Gastroesophageal sphincter (tissue), 3 donors: ENCODE measurements at regions not wholly inside any gene's neighbourhood (a gene's known extent, or its start where the extent isn't known, plus 50 kb on each side); places are given as distances from the start of the nearest gene placed in this dataset.

Experiments
- CTCF ChIP-seq, 4 experiments: fragments of 200-600 bp in 2 of 4; fragments of 450-650 bp in 2 of 4; sonication (generic) in 1 of 4; IDR thresholded peaks; one replicate each; pipeline ENCODE4 v1.5.1; 2017 to 2019; ENCODE audit warnings: antibody characterized with exemption in 4 of 4, mild to moderate bottlenecking in 2 of 4, moderate library complexity in 2 of 4
- POLR2A ChIP-seq, 2 donors: fragments of 450-650 bp; IDR thresholded peaks; one replicate each; pipeline ENCODE4 v1.6.1; 2017; ENCODE audit warnings: antibody characterized with exemption in 2 of 2, mild to moderate bottlenecking in 2 of 2, moderate library complexity in 1 of 2
- POLR2AphosphoS5 ChIP-seq: sonication (generic); formaldehyde crosslinking; IDR thresholded peaks from one replicate; pipeline ENCODE4 v1.6.1; 2017; ENCODE audit warnings: antibody characterized with exemption

GRCh38 chr20:6698056-6698455, 69.4 kb upstream of the BMP2 start:
- no peak for TF ChIP-seq CTCF (IDR thresholded peaks at IDR 0.05)
- no peak for TF ChIP-seq POLR2A (IDR thresholded peaks at IDR 0.05)
- TF ChIP-seq POLR2AphosphoS5, result no peak
